ENCODE measurements at regions not wholly inside any gene's neighbourhood (a gene's known extent, or its start where the extent isn't known, plus 50 kb on each side); places are given as distances from the start of the nearest gene placed in this dataset.
"Not testable (repeated sequence)": the region's sequence is repeated elsewhere in the genome, so short reads cannot be mapped to it uniquely, and the experiment has no call there.

DNA sequence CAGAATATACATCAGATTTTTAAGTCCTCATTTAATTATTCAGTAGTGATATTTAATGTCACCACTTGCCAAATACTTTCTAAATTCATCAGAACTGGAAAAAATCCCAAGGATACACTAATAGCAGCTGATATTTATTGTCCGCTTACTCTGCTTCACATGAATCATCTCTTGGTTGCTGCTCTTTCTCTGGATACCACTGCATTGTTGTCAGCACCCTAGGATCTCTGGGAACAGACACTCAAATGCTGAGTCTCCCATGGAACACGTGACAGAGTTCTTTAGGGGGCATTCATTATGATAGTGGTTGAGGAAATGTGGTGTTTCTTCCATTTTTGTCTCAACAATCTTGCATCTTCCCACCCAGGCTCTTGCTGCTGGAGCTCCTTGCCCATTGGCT, 318.0 kb downstream of the RFPL4B start:
- FAIRE-seq = no peak

DNA sequence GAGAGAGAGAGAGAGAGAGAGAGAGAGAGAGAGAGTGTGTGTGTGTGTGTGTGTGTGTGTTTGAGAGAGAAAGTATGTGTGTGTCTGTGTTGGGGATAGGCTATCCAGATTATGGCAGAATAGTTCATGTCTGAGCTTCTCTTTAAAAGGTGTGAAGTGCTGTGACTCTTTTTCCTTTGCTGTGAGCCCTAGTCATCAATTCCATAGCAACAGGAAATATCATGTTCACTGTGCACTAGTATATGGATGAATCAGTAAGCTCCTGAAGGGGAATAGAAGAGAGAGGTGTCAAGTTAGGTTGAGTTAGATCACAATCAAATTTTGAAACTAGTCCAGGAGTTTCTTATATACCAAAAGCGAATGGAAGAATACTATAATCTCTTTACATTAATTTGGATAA, 318.7 kb downstream of the RFPL4B start:
- FAIRE-seq = no peak

DNA sequence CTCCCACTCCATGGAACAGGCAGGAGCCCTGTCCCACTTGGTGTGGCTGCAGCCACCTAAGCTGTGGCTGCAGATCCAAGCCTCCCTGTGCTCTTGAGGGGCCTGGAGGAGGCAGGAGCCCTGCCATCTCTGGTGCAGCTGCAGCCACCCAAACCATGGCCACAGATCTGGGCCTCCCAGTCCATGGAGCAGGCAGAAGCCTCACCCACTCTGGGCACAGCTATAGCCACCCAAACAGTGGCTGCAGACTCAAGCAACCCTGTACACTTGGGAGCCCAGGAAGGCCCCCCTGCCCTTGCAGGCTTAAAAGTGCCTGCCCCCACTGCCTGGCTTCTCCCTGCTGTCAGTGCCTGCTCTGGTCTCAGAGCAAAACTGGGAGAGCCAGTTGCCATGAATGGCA, 320.3 kb downstream of the RFPL4B start:
- no peak for FAIRE-seq

DNA sequence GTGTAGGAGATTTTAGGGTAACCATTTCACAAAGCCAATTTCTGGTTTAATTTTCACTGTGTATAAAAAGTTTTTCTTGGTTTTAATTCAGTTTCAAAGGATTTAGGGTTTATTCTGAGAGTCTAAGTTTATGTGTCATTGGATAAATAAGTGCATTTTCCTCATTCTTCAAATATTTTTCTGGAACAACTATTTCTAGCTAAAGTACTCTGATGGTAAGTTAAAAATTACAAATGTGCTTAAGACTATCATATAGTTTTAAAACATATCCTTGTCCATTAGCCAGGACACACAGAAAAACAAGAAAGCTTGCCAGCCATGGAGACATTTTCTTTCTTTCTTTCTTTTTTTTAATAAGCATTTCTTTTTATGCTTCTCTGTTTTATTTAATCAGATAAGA, 333.0 kb downstream of the RFPL4B start:
- FAIRE-seq = peak; percentile 5

DNA sequence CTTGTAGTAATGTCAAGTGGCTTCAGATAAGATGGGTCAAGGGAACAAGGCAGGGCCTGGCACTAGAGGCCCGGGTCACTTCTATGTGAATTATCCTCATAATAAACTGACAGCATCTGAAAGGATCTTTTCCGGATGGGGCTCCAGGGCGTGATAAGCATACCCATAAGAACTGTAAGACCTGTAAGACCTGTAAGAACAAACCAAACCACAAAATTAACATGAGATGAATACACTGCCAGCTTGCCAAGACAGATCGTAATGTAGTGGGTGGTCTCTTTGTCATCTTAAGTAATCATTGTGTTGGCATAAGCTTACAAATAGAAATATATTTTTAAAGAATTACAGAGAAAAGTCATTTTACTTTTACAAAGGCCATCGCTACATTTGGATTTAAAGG, 334.9 kb downstream of the RFPL4B start:
- no peak for FAIRE-seq

DNA sequence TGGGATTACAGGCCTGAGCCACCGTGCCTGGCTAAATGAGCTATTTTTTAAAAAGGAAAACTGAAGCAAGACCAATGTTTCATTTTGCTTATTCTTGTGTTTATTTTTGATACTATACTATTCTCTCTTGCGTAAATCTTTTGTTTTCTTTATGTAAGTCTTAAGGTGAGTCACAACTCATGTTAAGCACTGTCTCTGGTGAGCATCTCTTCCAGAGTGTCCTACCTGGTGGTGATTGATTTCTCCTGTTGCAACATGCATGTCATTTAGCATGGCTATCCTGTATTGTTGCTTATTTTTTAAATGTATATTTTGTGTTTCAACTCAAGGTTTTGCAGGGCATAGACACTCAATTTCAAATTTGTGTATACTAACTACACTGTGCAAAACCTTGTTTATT, 336.0 kb downstream of the RFPL4B start:
- FAIRE-seq = no peak

DNA sequence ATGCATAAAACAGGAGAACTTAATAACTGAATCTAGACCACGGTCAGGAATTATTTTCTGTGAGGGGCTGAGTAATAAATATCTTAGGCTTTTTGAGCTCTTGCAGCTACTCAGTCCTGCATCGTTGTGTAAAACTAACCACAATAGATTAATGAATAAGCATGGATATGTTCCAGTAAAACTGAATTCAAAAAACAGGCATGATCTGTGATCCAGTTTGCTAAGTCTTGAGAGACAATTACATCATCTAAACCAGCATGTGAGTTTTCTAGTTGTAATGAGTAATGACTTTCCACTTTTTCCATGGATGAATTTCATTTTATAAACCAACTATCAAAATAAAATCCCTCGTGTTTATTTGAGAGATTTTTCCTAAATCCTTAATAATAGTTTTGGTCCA, 336.8 kb downstream of the RFPL4B start:
- no peak for FAIRE-seq

DNA sequence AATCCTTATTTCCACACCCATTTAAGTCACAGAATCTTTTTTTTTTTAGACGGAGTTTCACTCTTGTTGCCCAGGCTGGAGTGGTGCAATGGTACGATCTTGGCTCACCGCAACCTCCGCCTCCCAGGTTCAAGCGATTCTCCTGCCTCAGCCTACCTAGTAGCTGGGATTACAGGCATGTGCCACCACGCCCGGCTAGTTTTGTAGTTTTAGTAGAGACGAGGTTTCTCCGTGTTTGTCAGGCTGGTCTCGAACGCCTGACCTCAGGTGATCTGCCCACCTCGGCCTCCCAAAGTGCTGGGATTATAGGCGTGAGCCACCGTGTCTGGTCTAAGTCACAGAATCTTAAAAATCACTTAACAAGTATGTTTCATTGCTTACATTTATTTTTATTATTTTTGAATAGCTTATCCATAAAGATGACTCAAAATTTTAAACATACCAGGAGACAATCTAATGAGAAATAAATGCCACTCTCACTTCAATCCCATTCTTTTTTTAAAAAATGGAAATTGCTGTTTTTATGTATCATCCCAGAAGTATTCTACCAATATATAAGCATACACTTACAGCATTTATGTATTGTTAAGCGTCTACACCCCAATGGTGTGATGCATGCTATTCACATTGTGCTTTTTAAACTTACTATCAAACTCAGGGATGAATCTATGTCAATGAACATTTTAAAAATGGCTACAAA, 338.5 kb downstream of the RFPL4B start:
- FAIRE-seq = not testable (repeated sequence)

DNA sequence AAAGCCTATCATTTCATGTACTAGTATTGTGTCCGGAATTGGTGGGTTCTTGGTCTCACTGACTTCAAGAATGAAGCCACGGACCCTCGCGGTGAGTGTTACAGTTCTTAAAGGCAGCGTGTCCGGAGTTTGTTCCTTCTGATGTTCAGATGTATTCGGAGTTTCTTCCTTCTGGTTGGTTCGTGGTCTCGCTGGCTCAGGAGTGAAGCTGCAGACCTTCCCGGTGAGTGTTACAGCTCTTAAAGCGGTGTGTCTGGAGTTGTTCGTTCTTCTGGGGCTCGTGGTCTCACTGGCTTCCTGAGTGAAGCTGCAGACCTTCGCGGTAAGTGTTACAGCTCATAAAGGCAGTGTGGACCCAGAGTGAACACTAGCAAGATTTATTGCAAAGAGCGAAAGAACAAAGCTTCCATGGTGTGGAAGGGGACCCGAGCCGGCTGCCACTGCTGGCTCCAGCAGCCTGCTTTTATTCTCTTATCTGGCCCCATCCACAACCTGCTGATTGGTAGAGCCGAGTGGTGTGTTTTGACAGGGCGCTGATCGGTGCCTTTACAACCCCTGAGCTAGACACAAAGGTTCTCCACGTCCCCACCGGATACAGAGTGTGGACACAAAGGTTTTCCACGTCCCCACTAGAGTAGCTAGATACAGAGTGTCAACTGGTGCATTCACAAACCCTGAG, 341.5 kb downstream of the RFPL4B start:
- not testable (repeated sequence) for FAIRE-seq

DNA sequence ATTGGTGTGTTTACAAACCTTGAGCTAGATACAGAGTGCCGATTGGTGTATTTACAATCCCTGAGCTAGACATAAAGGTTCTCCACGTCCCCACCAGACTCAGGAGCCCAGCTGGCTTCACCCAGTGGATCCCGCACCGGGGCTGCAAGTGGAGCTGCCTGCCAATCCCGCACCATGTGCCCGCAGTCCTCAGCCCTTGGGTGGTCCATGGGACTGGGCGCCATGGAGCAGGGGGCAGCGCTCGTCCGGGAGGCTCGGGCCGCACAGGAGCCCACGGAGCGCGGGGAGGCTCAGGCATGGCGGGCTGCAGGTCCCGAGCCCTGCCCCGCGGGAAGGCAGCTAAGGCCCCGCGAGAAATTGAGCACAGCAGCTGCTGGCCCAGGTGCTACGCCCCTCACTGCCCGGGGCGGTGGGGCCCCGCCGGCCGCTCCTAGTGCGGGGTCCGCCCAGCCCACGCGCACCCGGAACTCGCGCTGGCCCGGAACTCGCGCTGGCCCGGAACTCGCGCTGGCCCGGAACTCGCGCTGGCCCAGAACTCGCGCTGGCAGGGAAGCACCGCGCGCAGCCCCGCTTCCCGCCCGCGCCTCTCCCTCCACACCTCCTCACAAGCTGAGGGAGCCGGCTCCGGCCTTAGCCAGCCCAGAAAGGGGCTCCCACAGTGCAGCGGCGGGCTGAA, 342.2 kb downstream of the RFPL4B start:
- FAIRE-seq = not testable (repeated sequence)

DNA sequence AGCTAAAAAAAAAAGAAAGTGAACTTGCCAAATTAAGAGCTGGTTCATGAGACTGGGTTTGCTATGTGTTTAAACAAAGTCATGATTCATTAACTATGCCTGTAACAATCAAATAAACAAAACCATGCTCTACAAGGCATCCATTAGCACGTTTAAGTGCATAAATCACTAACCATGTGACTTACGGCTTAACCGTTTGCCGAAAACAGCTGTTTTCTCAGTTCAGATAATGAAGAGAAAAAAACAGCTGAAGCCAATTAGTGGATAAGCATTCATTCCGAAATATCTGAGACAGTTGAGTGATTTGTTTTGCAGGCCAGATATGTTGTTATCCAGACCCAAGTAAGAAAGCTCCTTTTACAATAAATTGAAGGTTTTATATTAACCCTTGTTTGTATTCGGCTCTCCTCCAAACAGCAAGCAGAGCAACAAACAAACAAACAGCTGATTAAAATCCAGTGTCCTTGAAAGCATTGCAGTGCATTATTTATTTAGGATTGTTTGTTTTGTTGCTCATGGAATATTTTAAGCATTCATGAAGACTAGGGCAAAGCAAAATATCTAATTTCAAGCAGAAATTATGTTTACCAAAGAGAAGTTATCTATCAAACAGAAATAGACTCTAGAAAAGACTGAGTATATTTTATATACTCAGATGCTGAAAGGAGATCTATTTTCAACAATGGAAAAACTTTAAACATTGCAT, 343.5 kb downstream of the RFPL4B start:
- peak; percentile 99 for FAIRE-seq

DNA sequence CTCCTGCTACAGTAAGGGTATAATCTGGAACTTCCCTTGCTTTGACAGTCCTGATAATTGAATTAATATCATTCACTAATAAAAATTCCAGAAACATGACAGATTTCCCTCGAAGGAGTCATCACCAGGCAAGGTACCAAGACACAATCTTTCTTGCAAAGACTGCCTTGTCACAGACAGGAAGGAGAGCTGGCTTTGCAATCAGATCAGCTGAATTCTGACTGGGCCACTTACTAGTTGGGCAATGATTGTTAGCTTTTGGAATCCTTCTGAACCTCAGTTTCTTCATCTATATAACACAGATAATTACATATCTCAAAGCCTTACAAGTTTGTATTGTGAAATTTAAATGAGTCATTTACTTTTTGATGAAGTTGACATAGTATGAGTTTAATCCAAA, 344.2 kb downstream of the RFPL4B start:
- FAIRE-seq = no peak

DNA sequence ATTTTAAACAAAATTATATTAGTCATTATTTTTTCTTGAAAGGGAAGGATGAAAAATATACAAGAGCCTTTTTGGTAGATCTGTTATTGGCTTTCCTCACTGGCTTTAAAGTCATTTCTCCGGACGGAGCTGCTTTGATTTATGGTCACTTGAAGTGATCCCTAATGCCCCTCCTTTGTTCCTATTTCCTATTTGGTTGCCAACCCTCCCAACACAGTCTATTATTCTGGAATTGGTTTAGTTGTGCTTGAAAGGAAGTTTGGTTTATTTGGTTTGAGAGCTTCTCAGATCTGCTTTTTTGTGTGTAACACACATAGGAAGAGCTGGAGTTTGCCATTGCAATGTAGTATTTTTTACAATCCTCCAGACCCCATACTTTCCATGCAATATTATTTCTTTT, 347.9 kb downstream of the RFPL4B start:
- FAIRE-seq = no peak

DNA sequence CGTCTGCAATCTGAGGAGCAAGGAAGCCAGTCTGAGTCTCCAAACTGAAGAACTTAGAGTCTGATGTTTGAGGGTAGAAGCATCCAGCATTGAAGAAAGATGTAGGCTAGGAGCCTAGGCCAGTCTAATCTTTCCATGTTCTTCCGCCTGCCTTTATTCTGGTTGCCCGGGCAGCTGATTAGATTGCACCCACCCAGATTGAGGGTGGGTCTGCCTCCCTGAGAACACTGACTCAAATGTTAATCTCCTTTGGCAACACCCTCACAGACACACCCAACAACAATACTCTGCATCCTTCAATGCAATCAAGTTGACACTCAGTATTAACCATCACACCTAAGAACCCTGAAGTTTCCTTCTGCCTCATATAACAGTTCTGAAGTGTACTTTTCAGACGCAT, 350.1 kb downstream of the RFPL4B start:
- no peak for FAIRE-seq

DNA sequence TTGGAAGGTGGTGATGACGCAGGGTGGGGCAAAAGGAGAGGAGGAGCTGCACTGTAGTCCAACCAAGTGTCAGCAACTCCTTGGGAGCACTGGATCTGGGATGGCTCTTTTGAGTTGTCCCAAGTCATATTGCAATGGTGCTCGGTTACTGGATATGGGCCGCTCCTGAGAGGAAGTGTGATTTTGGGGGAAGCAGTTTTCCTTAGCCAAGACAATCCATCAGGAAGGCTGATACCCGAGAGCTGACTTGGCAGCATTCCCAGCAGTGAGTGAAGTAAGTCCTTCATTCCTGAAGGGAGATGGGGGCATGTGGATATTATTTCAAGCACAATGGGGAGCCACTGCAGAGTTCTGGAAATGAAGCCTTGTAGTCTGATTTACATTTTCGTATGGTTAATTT, 354.1 kb downstream of the RFPL4B start:
- FAIRE-seq = no peak

DNA sequence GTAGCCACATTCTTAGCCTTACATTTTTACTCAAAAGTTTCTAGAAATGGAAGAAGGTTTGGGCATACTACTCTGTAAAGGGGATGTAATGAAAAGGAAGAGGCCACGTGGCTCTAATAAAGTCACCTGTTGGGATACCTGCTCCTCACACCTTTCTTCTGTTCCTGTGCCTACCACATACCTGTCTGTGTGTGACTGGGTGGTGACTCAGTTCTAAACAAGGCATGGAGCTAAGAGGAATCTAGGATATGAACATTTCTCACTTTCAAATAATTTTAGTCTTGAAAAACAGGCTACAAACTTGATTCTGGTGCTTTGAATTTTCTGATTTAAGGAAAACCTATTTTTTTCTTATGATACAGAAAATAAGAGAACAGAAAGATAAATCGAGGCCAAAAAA, 363.6 kb downstream of the RFPL4B start:
- FAIRE-seq = no peak

DNA sequence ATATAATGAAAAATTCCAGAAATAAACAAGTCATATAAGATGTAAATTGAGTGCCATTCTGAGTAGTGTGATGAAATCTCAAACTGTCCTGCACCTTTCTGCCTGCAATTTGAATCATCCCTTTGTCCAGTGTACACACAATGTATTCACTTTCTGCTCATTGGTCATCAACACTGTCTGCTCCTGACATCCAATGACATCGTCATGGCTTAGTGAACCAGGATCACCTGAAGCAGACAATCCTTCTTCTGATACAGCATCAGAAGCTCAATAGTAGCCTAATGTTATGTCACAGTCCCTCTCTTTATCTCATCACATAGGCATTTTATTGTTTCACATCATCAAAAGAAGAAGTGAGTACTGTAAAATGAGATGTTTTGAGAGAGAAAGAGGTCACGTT, 366.3 kb downstream of the RFPL4B start:
- no peak for FAIRE-seq

DNA sequence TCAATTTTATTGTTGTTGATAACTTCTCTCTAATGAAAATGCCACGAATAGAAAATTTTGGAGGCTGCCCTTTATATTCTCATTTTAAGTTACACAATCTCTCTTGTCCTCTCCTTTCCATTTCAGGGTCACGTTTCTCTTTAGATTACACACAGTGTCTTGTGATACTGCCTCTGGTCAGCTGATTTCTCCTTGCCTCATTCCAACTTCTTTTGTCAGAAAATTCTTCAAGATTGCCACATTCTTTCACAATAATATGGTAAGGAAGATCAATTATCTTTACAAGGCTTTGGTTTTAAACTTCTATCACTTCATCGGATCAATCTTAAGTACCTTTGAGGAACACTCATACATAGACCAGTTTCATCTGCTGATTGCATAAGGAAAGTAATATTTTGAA, 370.3 kb downstream of the RFPL4B start:
- no peak for FAIRE-seq

DNA sequence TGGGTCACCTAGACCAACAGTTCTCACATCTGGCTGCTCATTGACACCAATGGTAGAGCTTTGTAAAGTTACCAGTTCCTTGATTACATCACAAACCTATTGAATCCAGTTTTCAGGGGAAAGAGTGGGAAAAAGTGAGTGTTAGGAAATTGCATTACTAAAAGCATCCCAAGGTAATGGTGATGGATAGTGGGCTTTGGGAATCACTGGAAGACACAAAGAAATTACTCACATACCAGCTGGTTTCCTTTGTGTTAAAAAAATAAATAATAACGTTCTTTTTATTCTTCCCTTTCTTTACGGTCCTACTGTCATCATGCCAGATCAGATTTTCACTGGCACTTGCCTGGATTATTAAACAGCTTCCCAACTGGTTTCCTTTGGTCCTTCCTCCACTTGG, 370.7 kb downstream of the RFPL4B start:
- FAIRE-seq = no peak

DNA sequence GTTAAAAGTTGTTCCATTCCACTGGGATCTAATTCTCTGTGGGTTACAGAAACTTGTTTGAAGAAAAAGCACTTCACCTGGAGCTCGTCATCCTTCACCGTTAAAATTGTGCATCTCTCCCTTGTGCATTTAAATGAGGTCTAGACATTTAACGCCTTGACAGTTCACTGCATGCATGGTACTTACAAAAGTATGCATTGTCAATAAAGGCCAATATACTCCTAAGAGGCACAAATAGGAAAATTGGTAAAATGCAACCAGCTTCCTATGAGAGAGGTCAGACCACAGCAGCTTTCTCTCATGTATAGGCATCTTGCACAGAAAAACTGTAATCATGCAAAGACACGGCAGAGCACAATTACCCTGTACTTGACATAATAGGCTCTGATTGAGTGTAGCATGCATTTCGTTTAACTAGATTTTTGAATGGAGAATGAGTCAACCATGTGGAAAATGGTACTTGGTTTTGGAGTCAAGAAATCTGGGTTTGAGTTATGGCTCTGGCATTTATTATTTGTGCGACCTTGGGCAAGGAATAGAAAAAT, 378.5 kb downstream of the RFPL4B start:
- no peak for FAIRE-seq

DNA sequence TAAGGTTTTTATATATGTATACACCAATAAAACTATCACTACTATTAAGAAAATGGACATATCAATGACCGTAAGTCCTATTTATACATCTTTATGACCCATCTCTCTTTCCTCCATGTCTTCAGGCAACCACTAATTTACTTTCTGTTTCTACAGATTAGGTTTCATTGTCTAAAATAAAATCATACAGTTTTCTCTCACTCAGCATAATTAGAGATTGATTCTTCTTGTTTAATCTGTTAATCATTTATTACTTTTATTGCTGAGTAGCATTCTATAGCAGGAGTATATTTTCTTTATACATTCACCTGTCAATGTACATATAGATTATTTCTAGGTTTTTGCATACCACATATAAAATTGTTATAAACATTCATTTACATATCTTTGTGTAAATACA, 388.0 kb downstream of the RFPL4B start:
- FAIRE-seq = no peak

DNA sequence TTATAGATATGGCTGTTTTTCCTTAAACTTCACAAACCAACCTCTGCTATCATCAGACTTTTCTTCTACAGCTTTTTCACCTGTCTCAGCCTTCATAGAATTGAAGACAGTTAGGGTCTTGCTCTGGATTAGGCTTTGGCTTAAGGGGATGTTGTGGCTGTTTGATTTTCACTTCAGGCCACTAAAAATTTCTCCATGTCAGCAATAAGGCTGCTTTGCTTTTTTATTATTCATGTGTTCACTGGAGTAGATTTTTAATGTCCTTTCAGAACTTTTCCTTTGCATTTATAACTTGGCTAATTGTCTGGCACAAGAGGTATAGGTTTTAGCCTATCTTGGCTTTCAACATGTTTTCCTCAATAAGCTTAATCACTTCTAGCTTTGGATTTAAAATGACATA, 392.6 kb downstream of the RFPL4B start:
- no peak for FAIRE-seq

DNA sequence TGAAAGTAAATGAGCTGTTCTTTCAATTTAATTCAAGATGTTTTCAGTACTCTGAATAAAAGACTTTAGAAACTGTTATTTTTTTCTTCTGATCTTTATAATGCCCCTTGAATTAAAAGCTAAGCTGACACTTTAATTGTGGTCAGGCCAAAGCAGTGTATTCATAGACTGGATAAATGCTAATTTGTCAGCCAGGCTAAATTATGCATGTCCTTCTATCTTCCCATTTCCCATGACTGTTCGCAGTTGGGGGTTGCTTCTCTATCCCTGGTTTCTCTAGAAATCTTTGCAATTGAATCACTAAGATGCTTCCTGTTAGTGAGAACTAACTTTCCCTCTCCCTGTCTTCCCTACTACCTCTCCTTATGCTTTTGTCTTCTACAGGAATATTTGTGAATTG, 396.2 kb downstream of the RFPL4B start:
- no peak for FAIRE-seq

Data from islet of Langerhans (tissue), 1 donor.